ELR (cell line): ENCODE measurements at regions not wholly inside any gene's neighbourhood (a gene's known extent, or its start where the extent isn't known, plus 50 kb on each side); places are given as distances from the start of the nearest gene placed in this dataset.
"Not testable (repeated sequence)": the region's sequence is repeated elsewhere in the genome, so short reads cannot be mapped to it uniquely, and the experiment has no call there.

Source experiments
- DNase-seq: peaks from one replicate; pipeline ENCODE4 v3.0.0-alpha.2; 2015; ENCODE audit warnings: low read depth

GRCh38 chr5:113721171-113721570 is 207.7 kb downstream of the YTHDC2 start:
- DNase-seq = no peak

GRCh38 chr5:113723021-113723420 is 209.5 kb downstream of the YTHDC2 start:
- DNase-seq = no peak

GRCh38 chr5:113735751-113736150 is 222.3 kb downstream of the YTHDC2 start:
- DNase-seq = no peak

GRCh38 chr5:113742176-113742575 is 228.7 kb downstream of the YTHDC2 start:
- no peak for DNase-seq

- DNase-seq = no peak
Observed at GRCh38 chr5:113742639-113743038, 229.1 kb downstream of the YTHDC2 start.

- no peak for DNase-seq
Observed at GRCh38 chr5:113748403-113748802, 234.9 kb downstream of the YTHDC2 start.

- DNase-seq = no peak
Observed at GRCh38 chr5:113749334-113749733, 235.8 kb downstream of the YTHDC2 start.

GRCh38 chr5:113753182-113753581 is 239.7 kb downstream of the YTHDC2 start:
- not testable (repeated sequence) for DNase-seq

GRCh38 chr5:113755516-113755915 is 242.0 kb downstream of the YTHDC2 start:
- no peak for DNase-seq

- no peak for DNase-seq
Observed at GRCh38 chr5:113757508-113757907, 244.0 kb downstream of the YTHDC2 start.

GRCh38 chr5:113759505-113759904 is 246.0 kb downstream of the YTHDC2 start:
- DNase-seq = no peak

- no peak for DNase-seq
Observed at GRCh38 chr5:113760486-113760885, 247.0 kb downstream of the YTHDC2 start.

- no peak for DNase-seq
Observed at GRCh38 chr5:113761594-113761993, 248.1 kb downstream of the YTHDC2 start.

GRCh38 chr5:113764382-113764781 is 250.9 kb downstream of the YTHDC2 start:
- no peak for DNase-seq

- DNase-seq = not testable (repeated sequence)
Observed at GRCh38 chr5:113766827-113767226, 253.3 kb downstream of the YTHDC2 start.

GRCh38 chr5:113770648-113771047 is 257.2 kb downstream of the YTHDC2 start:
- no peak for DNase-seq

- no peak for DNase-seq
Observed at GRCh38 chr5:113771483-113771882, 258.0 kb downstream of the YTHDC2 start.

- no peak for DNase-seq
Observed at GRCh38 chr5:113776168-113776567, 262.7 kb downstream of the YTHDC2 start.

GRCh38 chr5:113776832-113777525 is 263.5 kb downstream of the YTHDC2 start:
- no peak for DNase-seq

- no peak for DNase-seq
Observed at GRCh38 chr5:113778147-113778546, 264.7 kb downstream of the YTHDC2 start.

- DNase-seq = no peak
Observed at GRCh38 chr5:113788141-113788655, 274.7 kb downstream of the YTHDC2 start.

- DNase-seq = no peak
Observed at GRCh38 chr5:113789769-113790168, 276.3 kb downstream of the YTHDC2 start.

GRCh38 chr5:113792806-113793205 is 279.3 kb downstream of the YTHDC2 start:
- no peak for DNase-seq

GRCh38 chr5:113794981-113795380 is 281.5 kb downstream of the YTHDC2 start:
- DNase-seq = no peak
